ENCODE measurements at regions not wholly inside any gene's neighbourhood (a gene's known extent, or its start where the extent isn't known, plus 50 kb on each side); places are given as distances from the start of the nearest gene placed in this dataset.

GRCh38 chr2:191515551-191515950 is 162.4 kb upstream of the NABP1 start:
- no peak for DNase-seq (ENCODE audit: low spot score)

DNA sequence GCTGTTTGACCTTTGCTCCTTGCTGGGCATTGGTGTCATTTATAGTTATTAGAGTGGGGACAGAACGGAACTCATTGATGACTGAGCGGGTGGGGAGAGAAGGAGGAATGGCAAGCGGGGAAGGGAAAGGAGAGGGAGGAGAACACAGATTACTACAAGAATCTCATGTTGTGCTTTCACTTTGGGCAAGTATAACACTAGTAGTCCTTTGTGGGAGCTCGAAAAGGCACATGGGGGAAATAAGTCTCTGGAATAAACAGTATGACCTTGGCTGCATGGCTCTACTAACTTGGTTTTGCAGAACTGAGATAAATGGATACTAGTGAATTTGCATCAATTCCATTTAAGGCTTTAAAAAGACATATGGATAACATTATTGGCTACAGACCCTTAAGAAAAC is 161.7 kb upstream of the NABP1 start:
- DNase-seq (ENCODE audit: low spot score) = no peak

- peak; percentile 35 for DNase-seq (ENCODE audit: low spot score)
These were observed 156.2 kb upstream of the NABP1 start for GRCh38 chr2:191521608-191522208.

GRCh38 chr2:191522478-191523120 is 155.3 kb upstream of the NABP1 start:
- no peak for DNase-seq (ENCODE audit: low spot score)

DNA sequence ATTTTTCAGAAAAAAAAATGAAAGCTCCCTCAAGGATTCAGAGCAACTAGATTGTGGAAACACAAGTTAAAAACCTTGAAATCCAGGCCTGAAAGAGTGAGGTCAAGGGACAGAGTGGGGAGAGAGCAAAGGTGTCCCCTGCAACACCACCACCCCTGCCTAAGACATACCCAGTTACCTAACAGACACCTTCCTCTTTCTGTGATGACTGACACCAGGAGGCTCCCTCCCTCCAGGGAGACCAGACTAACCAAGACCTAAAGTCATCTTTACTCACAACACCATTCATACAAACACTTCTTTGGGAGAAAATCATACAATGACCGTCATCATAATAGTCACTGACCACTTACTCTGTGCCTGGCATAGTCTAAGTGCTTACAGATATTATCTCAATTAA is 151.8 kb upstream of the NABP1 start:
- no peak for DNase-seq (ENCODE audit: low spot score)

- no peak for DNase-seq (ENCODE audit: low spot score)
These were observed 151.4 kb upstream of the NABP1 start for GRCh38 chr2:191526536-191526935.

GRCh38 chr2:191526953-191527556 is 150.9 kb upstream of the NABP1 start:
- no peak for DNase-seq (ENCODE audit: low spot score)

DNA sequence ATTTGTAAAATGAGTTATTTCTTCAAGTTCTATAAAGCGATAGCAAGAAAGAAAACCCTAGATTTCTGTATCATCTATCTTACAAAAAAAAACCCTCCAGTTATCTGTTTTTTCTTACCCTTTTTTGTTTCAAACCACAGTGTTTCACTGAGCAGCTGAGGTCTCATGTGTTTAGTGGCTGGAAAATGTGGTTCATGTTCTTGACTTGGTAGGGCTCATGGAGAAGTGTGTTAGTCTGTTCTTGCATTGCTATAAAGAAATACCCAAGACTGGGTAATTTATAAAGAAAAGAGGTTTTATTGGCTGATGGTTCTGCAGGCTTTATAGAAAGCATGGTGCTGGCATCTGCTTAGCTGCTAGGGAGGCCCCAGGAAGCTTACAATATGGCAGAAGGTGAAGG is 147.3 kb upstream of the NABP1 start:
- DNase-seq (ENCODE audit: low spot score) = no peak

DNA sequence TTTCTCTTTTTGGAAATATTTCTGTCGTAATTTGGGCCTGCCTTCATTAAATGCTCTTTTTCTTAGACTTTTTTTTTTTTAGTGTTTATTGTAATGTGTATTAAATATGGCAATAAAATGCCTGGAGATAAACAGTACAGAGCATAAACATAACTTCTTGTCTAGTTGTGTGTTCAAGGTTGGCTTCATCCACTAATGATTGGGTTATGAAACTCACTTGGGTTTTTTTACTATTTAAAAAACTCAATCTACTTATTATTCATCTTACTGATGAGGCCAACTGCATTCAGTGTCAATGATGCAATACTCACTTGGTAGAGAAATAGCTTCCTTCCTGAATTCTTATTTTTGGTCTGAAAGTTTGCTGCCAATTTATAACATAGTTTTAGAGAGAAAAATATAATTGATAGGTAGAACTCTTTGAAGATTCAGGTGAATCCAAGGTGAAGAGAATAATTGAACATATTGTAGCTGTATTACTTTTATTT is 144.2 kb upstream of the NABP1 start:
- DNase-seq (ENCODE audit: low spot score) = no peak

DNA sequence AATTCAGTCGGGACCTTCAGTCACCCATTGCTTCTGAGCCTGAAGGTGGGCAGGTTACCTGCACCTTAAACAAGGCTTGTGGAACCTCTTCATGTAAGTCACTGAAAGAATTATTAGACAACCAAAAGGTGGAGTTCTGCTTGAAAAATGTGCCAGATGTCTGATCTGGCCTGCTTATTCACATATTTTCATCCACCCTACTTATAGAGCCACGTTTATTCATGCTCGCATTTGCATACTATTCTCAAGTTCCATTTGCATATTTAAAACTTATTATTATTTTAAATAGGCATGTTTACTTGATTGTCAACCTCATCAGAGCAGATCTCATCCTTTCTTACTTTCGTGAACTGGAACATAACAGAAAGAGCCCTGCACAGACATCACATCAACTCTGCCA is 140.0 kb upstream of the NABP1 start:
- DNase-seq (ENCODE audit: low spot score) = no peak

DNA sequence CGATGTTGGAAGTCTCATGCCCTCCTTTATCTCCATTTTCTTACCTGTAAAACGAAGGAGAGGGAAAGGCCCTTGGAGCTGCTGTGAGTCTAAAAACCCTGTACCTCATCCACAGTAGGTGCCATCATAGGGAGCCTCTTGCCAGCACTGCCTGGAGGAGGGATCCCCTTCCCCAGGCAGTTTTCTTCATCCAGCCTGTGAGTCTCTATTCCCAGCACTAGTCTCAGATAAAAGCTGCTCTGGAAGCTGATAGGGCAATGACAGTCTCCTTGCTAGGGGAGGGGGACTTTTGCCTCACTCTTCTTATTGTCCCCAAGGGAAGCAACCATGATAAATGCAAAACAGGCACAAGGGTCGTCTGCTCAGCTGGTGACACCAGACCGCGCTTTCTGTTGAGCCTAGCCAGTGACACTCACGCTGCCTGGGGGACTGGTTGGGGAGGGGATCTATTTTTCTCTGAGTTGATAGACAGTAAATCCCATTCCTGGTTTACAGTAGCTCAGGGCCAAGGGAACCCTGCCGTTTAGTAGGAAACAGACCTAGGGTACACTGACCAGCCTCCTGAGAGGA is 139.5 kb upstream of the NABP1 start:
- no peak for DNase-seq (ENCODE audit: low spot score)

DNA sequence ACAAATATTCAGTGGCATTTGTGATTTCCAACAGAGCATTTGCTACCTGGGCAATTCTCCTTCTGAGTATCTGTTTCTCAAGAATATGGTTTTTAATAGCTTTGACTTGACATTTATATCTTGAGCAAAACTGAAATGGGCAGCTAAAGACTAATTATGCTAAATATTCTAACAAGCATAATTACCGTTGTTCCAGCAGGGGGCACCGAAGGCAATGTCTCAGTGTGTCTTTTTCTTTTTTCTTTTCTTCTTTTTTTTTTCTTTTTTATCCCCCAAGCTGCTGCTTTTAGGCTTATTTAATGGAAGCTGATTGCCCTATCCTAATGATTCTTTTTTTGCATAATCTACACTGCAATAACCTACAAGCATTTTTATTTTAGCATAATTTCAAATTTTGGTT is 138.9 kb upstream of the NABP1 start:
- DNase-seq (ENCODE audit: low spot score) = peak; percentile 33

- DNase-seq (ENCODE audit: low spot score) = no peak
These were observed 137.3 kb upstream of the NABP1 start for GRCh38 chr2:191540681-191541080.

- DNase-seq (ENCODE audit: low spot score) = no peak
These were observed 134.2 kb upstream of the NABP1 start for GRCh38 chr2:191543708-191544107.

GRCh38 chr2:191544461-191545062 is 133.4 kb upstream of the NABP1 start:
- no peak for DNase-seq (ENCODE audit: low spot score)

DNA sequence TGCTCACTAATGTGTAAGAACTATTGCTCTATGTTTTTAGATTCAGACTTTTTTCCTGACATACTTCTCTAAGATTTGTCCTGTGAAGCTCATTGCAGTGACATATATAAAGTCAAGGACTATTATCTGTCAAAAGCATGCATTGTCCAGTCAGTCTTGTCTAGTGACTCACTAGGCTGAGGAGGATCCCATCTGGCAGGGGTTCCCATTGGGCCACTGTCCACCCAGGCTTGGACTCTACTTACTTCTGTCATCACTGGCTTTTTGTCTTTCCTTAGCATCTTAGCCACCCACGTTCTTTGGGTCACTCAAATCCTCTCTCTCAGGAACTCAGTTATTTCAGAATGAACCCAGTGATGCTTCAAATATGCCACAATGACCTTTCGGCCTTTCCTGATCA is 132.6 kb upstream of the NABP1 start:
- no peak for DNase-seq (ENCODE audit: low spot score)

DNA sequence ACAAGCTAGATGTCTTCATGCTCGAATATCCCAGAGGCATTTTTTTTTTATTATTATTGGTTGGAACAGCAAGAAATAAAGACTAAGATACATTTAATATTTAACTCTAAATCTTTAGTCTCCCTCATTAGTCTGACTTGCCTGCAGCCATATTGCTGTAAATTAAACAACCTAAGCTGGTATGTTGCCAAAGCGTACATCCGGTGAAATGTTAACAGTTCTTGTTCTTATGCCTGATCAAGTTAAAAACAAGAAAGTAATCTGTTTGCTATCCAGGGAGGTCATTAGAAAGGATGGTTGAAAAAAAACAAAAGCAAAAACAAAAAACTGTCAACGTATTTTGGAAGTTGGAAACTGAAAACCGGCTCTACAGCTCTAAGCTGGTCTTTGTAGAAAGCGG is 125.9 kb upstream of the NABP1 start:
- no peak for DNase-seq (ENCODE audit: low spot score)

DNA sequence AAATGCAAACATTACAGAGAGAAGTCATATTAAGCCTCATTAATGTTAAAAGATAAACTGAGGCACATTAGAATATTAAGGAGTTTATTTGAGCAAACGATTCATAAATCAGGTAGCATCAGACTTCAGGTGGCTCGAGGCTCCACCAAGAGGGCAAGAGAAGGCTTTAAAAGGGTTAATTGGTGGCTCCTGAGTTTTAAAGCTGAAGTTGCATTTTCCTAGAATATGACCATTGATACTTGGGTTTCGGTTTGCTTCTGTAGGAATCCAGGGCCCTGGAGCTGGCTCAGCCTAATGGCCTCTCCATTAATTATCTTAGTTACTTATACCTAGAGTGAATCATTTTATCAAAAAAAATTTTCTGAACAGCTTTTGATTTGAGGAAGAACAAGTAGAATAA is 123.7 kb upstream of the NABP1 start:
- DNase-seq (ENCODE audit: low spot score) = no peak

DNA sequence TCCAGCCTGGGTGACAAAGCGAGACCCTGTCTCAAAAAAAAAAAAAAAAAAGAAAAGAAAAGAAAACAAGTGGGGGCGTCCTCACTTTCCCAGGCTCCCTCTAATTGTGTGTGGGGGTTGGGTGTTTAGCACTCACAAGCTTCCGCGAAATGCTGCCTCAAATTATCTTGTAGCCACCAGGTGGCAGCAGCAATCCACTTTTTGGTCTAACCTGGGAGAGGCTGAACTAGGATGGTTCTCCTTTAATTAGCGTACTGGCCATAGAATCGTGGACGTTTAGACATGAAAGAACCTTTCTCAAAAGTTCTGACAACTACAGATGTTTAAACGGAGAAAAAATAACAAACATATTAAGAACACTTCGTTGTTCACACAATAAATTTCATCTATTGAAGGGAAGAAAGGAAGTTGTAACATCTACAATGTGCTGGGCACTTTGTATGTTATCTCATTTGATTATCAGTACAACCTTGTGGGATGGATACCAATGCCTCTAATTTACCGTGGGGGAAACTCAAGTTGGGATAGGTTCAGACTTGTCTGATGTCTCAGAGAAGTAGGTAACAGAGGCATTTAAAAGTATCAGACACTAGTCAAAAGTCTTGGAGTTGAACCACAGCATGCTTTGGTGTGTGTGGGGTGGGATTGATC is 122.7 kb upstream of the NABP1 start:
- peak; percentile 82 for DNase-seq (ENCODE audit: low spot score)

- no peak for DNase-seq (ENCODE audit: low spot score)
These were observed 121.5 kb upstream of the NABP1 start for GRCh38 chr2:191556463-191556862.

- DNase-seq (ENCODE audit: low spot score) = no peak
These were observed 120.1 kb upstream of the NABP1 start for GRCh38 chr2:191557841-191558240.

- DNase-seq (ENCODE audit: low spot score) = no peak
These were observed 118.4 kb upstream of the NABP1 start for GRCh38 chr2:191559569-191559968.
